ENCODE measurements at regions not wholly inside any gene's neighbourhood (a gene's known extent, or its start where the extent isn't known, plus 50 kb on each side); places are given as distances from the start of the nearest gene placed in this dataset.

DNA sequence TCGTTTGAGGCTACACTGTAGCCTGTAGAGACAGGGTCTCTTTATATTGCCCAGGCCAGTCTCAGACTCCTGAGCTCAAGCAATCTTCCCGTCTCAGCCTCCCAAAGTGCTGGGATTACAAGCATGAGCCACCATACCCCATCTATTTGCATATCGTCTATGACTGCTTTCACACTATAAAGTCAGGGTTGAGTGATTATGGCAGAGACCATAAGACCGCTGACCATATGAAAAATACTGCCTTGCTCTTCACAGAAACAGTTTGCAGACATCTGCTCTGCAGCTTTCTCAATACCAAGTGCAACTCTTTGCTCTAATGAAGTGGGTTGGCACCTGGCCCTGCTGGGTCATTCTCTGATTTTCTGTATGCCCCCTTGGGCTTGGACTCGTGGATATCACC, 79.5 kb upstream of the PAK5 start:
- dilution Hi-C loops (cut with MboI; ENCODE audit: extremely low pct_ligation_motif_present, low sequenced_read_pairs) (no loop called here), intact Hi-C loops (cut with micrococcal nuclease) (no loop called here)
- peaks cover 2 to 6% of the 10 kb centered on the region in 2 experiments for H3K27me3 ChIP-seq (ENCODE audit: control insufficient read depth in 2 of 2, insufficient read depth in 2 of 2, low read length in 2 of 2)
- no peaks in the 10 kb centered on the region for H3K9me3 ChIP-seq (replicated peaks; ENCODE audit: control insufficient read depth, insufficient read depth, low read length)
- ChIA-PET CTCF (interaction anchor here (1.2 to 1.7 kb wide), 2 partner anchors 15 to 301 kb away, joined by 5 to 9 read pairs; no protein-coding TSS in a partner anchor), POLR2A (no interaction called here)
- TF ChIP-seq MYC (IDR thresholded peaks at IDR 0.05; ENCODE audit: low read depth, low read length) (no peak), POLR2AphosphoS5 (IDR thresholded peaks at IDR 0.05; ENCODE audit: insufficient read depth, low read depth, low read length) (no peak), JUN (IDR thresholded peaks at IDR 0.05; ENCODE audit: borderline replicate concordance, insufficient read depth, insufficient read length, low read depth) (no peak), FOS (IDR thresholded peaks at IDR 0.05; ENCODE audit: borderline replicate concordance, insufficient read depth, low read length) (no peak), EZH2 (IDR thresholded peaks at IDR 0.05; ENCODE audit: borderline replicate concordance, low read depth, low read length, severe bottlenecking) (no peak), POLR2A (IDR thresholded peaks at IDR 0.05; ENCODE audit: low read depth, low read length) (no peak), GATA2 (IDR thresholded peaks at IDR 0.05; ENCODE audit: insufficient read depth, insufficient read length, low read depth, low read length) (no peak)
- TF ChIP-seq, protein P1, sequence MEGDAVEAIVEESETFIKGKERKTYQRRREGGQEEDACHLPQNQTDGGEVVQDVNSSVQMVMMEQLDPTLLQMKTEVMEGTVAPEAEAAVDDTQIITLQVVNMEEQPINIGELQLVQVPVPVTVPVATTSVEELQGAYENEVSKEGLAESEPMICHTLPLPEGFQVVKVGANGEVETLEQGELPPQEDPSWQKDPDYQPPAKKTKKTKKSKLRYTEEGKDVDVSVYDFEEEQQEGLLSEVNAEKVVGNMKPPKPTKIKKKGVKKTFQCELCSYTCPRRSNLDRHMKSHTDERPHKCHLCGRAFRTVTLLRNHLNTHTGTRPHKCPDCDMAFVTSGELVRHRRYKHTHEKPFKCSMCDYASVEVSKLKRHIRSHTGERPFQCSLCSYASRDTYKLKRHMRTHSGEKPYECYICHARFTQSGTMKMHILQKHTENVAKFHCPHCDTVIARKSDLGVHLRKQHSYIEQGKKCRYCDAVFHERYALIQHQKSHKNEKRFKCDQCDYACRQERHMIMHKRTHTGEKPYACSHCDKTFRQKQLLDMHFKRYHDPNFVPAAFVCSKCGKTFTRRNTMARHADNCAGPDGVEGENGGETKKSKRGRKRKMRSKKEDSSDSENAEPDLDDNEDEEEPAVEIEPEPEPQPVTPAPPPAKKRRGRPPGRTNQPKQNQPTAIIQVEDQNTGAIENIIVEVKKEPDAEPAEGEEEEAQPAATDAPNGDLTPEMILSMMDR (IDR thresholded peaks at IDR 0.05; ENCODE audit: extremely low read depth in 1 of 2, insufficient read depth in 1 of 2, low read depth in 1 of 2, low read length in 2 of 2): no peak
- TF ChIP-seq, protein P2, sequence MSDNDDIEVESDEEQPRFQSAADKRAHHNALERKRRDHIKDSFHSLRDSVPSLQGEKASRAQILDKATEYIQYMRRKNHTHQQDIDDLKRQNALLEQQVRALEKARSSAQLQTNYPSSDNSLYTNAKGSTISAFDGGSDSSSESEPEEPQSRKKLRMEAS (IDR thresholded peaks at IDR 0.05; ENCODE audit: insufficient read depth, insufficient read length): no peak
- H3K4me3 ChIP-seq (replicated peaks in 1 of 3; ENCODE audit: insufficient read depth in 1 of 3, low read depth in 1 of 3, low read length in 3 of 3): no peak overlapping the region
- DNase-seq (ENCODE audit: low read depth, low spot score) (no peak), FAIRE-seq (no peak)
- no peak overlapping the region for H3K4me2 ChIP-seq (ENCODE audit: insufficient read depth, low read length)
- H3K9me1 ChIP-seq (replicated peaks; ENCODE audit: control insufficient read depth, extremely low read depth, insufficient read depth, low read length): no peaks in the 10 kb centered on the region
- H3K9ac ChIP-seq (replicated peaks; ENCODE audit: extremely low read depth, insufficient read depth, low read length): no peak overlapping the region
- no peaks in the 10 kb centered on the region for H4K20me1 ChIP-seq (replicated peaks; ENCODE audit: control insufficient read depth, extremely low read depth, insufficient read depth, low read length)
- H3K79me2 ChIP-seq (ENCODE audit: control insufficient read depth, insufficient read depth, low read length): no peaks in the 10 kb centered on the region
- H2AFZ ChIP-seq (ENCODE audit: low read depth, low read length): no peak overlapping the region
- H3K27ac ChIP-seq (ENCODE audit: insufficient read depth, low read depth, low read length): no peak overlapping the region
- H3K4me1 ChIP-seq (ENCODE audit: control insufficient read depth, extremely low read depth, insufficient read depth, low read length): no peaks in the 10 kb centered on the region
- no TSS peak for BruUV-seq (replicated peaks)
- H3K36me3 ChIP-seq (ENCODE audit: control insufficient read depth in 2 of 2, extremely low read depth in 1 of 2, insufficient read depth in 2 of 2, low read length in 2 of 2): no peaks in the 10 kb centered on the region

Data from endothelial cell of umbilical vein (primary cell).